ENCODE measurements at regions not wholly inside any gene's neighbourhood (a gene's known extent, or its start where the extent isn't known, plus 50 kb on each side); places are given as distances from the start of the nearest gene placed in this dataset.

DNA sequence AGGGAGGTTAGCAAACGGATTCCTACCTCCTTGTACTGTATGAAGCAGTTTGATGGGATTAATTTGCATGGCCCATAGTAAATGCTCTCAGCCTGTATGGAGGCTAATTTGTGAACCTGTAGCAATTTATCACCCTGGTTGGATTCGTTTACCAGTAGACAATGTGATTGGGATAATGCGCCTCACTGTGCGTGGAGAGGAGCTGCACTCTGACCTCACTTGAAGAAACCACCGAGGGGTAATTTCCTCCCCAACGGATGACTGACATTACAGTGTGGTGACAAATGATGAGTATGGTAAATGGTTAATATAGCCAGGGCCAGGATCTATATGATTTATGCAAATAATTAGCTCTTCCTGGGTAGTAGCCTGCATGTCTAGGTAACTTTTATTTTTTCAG, 479.1 kb upstream of the RBFOX1 start:
- TF ChIP-seq CTCF (conservative IDR thresholded peaks at IDR 0.05; ENCODE audit: low read length) (no peak), EZH2phosphoT487 (IDR thresholded peaks at IDR 0.05; ENCODE audit: borderline replicate concordance, low read depth, low read length) (no peak)
- Histone ChIP-seq H3K4me2 (ENCODE audit: low read length) (no peak overlapping the region), H3K36me3 (ENCODE audit: insufficient read depth, low read length) (no peaks in the 10 kb centered on the region), H3K4me3 (ENCODE audit: low read depth, low read length, poor library complexity, severe bottlenecking) (no peak overlapping the region), H3K9me3 (ENCODE audit: low read length) (no peaks in the 10 kb centered on the region), H3K4me1 (ENCODE audit: insufficient read depth, low read length, poor library complexity, severe bottlenecking) (no peaks in the 10 kb centered on the region), H2AFZ (ENCODE audit: low read length) (no peak overlapping the region), H3K9me2 (ENCODE audit: insufficient read depth, low read length) (no peaks in the 10 kb centered on the region), H3K27ac (ENCODE audit: low read depth, low read length, poor library complexity, severe bottlenecking) (no peak overlapping the region), H4K20me1 (ENCODE audit: insufficient read depth, low read length) (no peaks in the 10 kb centered on the region), H3K79me2 (ENCODE audit: insufficient read depth, low read depth, low read length) (no peaks in the 10 kb centered on the region)
- CTCF ChIA-PET (ENCODE audit: unreplicated experiment) = no interaction called here
- no TSS peak for BruUV-seq (replicated peaks)
- POLR2A ChIA-PET = interaction anchor here (0.6 kb wide), 1 partner anchor 124 kb away, joined by 5 read pairs; no protein-coding TSS in a partner anchor
- no peak for DNase-seq (ENCODE audit: low spot score)
- intact Hi-C loops (cut with micrococcal nuclease; ENCODE audit: unreplicated experiment) = no loop called here

- Histone ChIP-seq H2AFZ (ENCODE audit: low read length) (no peak overlapping the region), H3K9me3 (ENCODE audit: low read length) (no peaks in the 10 kb centered on the region), H4K20me1 (ENCODE audit: insufficient read depth, low read length) (no peaks in the 10 kb centered on the region), H3K36me3 (ENCODE audit: insufficient read depth, low read length) (no peaks in the 10 kb centered on the region), H3K4me2 (ENCODE audit: low read length) (no peak overlapping the region), H3K4me1 (ENCODE audit: insufficient read depth, low read length, poor library complexity, severe bottlenecking) (no peaks in the 10 kb centered on the region), H3K4me3 (ENCODE audit: low read depth, low read length, poor library complexity, severe bottlenecking) (no peak overlapping the region), H3K27ac (ENCODE audit: low read depth, low read length, poor library complexity, severe bottlenecking) (no peak overlapping the region), H3K79me2 (ENCODE audit: insufficient read depth, low read depth, low read length) (no peaks in the 10 kb centered on the region), H3K9me2 (ENCODE audit: insufficient read depth, low read length) (no peaks in the 10 kb centered on the region)
- CTCF ChIA-PET (ENCODE audit: unreplicated experiment) = no interaction called here
- TF ChIP-seq CTCF (conservative IDR thresholded peaks at IDR 0.05; ENCODE audit: low read length) = no peak
- TF ChIP-seq EZH2phosphoT487 (IDR thresholded peaks at IDR 0.05; ENCODE audit: borderline replicate concordance, low read depth, low read length) = no peak
- POLR2A ChIA-PET = no interaction called here
- no peak for DNase-seq (ENCODE audit: low spot score)
- intact Hi-C loops (cut with micrococcal nuclease; ENCODE audit: unreplicated experiment) = no loop called here
- BruUV-seq (replicated peaks) = no TSS peak
These were observed 479.9 kb upstream of the RBFOX1 start for GRCh38 chr16:6852643-6853225.

DNA sequence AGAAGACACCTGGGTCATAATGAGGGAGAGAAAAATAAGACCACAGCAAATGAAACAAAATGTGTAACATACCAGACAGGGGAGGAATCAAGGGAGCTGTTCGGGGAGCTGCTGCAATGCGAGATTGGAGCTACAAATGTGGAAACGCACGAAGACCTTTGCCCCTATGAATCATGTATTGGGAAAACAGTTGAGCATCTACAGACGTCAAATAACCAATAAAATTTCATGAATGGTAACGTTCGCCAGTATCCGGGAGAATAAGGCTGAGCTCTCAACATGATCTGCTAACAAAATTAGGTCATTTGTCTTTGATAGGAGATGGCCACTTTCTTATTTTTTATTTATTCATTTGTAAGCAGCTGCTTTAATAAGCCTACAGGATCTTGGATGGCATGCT, 486.2 kb upstream of the RBFOX1 start:
- no peak for DNase-seq (ENCODE audit: low spot score)
- intact Hi-C loops (cut with micrococcal nuclease; ENCODE audit: unreplicated experiment) = no loop called here
- Histone ChIP-seq H4K20me1 (ENCODE audit: insufficient read depth, low read length) (no peaks in the 10 kb centered on the region), H3K9me3 (ENCODE audit: low read length) (no peaks in the 10 kb centered on the region), H3K9me2 (ENCODE audit: insufficient read depth, low read length) (no peaks in the 10 kb centered on the region), H3K4me1 (ENCODE audit: insufficient read depth, low read length, poor library complexity, severe bottlenecking) (no peaks in the 10 kb centered on the region), H3K4me2 (ENCODE audit: low read length) (no peak overlapping the region), H2AFZ (ENCODE audit: low read length) (no peak overlapping the region), H3K27ac (ENCODE audit: low read depth, low read length, poor library complexity, severe bottlenecking) (no peak overlapping the region), H3K36me3 (ENCODE audit: insufficient read depth, low read length) (no peaks in the 10 kb centered on the region), H3K4me3 (ENCODE audit: low read depth, low read length, poor library complexity, severe bottlenecking) (no peak overlapping the region), H3K79me2 (ENCODE audit: insufficient read depth, low read depth, low read length) (no peaks in the 10 kb centered on the region)
- TF ChIP-seq CTCF (conservative IDR thresholded peaks at IDR 0.05; ENCODE audit: low read length) (no peak), EZH2phosphoT487 (IDR thresholded peaks at IDR 0.05; ENCODE audit: borderline replicate concordance, low read depth, low read length) (no peak)
- CTCF ChIA-PET (ENCODE audit: unreplicated experiment) = no interaction called here
- BruUV-seq (replicated peaks) = no TSS peak
- POLR2A ChIA-PET = no interaction called here
